Smooth muscle cell (in vitro differentiated cells): ENCODE measurements at regions not wholly inside any gene's neighbourhood (a gene's known extent, or its start where the extent isn't known, plus 50 kb on each side); places are given as distances from the start of the nearest gene placed in this dataset.

Experiments used
- DNase-seq: peaks from one replicate; lab custom pipeline; 2025; ENCODE audit not compliant: unreplicated experiment; lab: John Stamatoyannopoulos, UW
- H2AFZ ChIP-seq: fragments of 200-600 bp; sonication (generic); 2 replicates; pipeline ENCODE4 v1.6.0; 2016; ENCODE audit warnings: antibody characterized with exemption, low read depth, mild to moderate bottlenecking
- H3F3A ChIP-seq: fragments of 200-600 bp; sonication (generic); 2 replicates; pipeline ENCODE4 v1.6.0; 2017; ENCODE audit warnings: antibody characterized with exemption, low read depth
- H3K27ac ChIP-seq: fragments of 200-600 bp; sonication (generic); 2 replicates; pipeline ENCODE4 v1.5.1; 2016; ENCODE audit warnings: low read depth, mild to moderate bottlenecking
- H3K27me3 ChIP-seq: fragments of 200-600 bp; sonication (generic); 2 replicates; pipeline ENCODE4 v1.6.1; 2016; ENCODE audit warnings: low read depth, mild to moderate bottlenecking
- H3K36me3 ChIP-seq: fragments of 200-600 bp; sonication (generic); 2 replicates; pipeline ENCODE4 v1.5.1; 2016; ENCODE audit warnings: low read depth
- H3K4me1 ChIP-seq: fragments of 200-600 bp; sonication (generic); 2 replicates; pipeline ENCODE4 v1.5.1; 2016; ENCODE audit warnings: low read depth
- H3K4me2 ChIP-seq: fragments of 200-600 bp; sonication (generic); 2 replicates; pipeline ENCODE4 v1.6.0; 2016; ENCODE audit warnings: mild to moderate bottlenecking
- H3K4me3 ChIP-seq: fragments of 200-600 bp; sonication (generic); 2 replicates; pipeline ENCODE4 v1.5.1; 2016; ENCODE audit warnings: mild to moderate bottlenecking
- H3K79me2 ChIP-seq: fragments of 200-600 bp; sonication (generic); 2 replicates; pipeline ENCODE4 v1.6.0; 2016; ENCODE audit warnings: low read depth, mild to moderate bottlenecking
- H3K9ac ChIP-seq: fragments of 200-600 bp; sonication (generic); 2 replicates; pipeline ENCODE4 v1.6.0; 2016; ENCODE audit warnings: low read depth
- H3K9me3 ChIP-seq: fragments of 200-600 bp; sonication (generic); replicated peaks from 2 replicates; pipeline ENCODE4 v1.5.1; 2016; ENCODE audit warnings: low read depth
- H4K20me1 ChIP-seq: fragments of 200-600 bp; sonication (generic); 2 replicates; pipeline ENCODE4 v1.6.0; 2016; ENCODE audit warnings: low read depth
- WGBS: methylation state at CpG from one replicate; pipeline ENCODE4 v1.1.7; 2016; ENCODE audit warnings: low lambda C conversion rate; 5-methylcytosine and 5-hydroxymethylcytosine counted together
- TF ChIP-seq, protein P1 (sequence below): fragments of 200-600 bp; sonication (generic); IDR thresholded peaks from 2 replicates; pipeline ENCODE4 v1.5.1; 2017; ENCODE audit warnings: borderline replicate concordance, mild to moderate bottlenecking, antibody characterized with exemption; ENCODE audit not compliant: insufficient read depth, poor library complexity, severe bottlenecking

GRCh38 chr9:90114641-90115425 is 510.0 kb downstream of the GADD45G start:
- H4K20me1 ChIP-seq, result no peaks in the 10 kb centered on the region
- no peaks in the 10 kb centered on the region for H3K27me3 ChIP-seq
- no peak for DNase-seq
- no peak overlapping the region for H3K4me3 ChIP-seq
- H3K79me2 ChIP-seq, result no peaks in the 10 kb centered on the region
- no peak overlapping the region for H2AFZ ChIP-seq
- TF ChIP-seq, protein P1, sequence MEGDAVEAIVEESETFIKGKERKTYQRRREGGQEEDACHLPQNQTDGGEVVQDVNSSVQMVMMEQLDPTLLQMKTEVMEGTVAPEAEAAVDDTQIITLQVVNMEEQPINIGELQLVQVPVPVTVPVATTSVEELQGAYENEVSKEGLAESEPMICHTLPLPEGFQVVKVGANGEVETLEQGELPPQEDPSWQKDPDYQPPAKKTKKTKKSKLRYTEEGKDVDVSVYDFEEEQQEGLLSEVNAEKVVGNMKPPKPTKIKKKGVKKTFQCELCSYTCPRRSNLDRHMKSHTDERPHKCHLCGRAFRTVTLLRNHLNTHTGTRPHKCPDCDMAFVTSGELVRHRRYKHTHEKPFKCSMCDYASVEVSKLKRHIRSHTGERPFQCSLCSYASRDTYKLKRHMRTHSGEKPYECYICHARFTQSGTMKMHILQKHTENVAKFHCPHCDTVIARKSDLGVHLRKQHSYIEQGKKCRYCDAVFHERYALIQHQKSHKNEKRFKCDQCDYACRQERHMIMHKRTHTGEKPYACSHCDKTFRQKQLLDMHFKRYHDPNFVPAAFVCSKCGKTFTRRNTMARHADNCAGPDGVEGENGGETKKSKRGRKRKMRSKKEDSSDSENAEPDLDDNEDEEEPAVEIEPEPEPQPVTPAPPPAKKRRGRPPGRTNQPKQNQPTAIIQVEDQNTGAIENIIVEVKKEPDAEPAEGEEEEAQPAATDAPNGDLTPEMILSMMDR, result no peak
- no peak overlapping the region for H3K9ac ChIP-seq
- H3F3A ChIP-seq, result no peaks in the 10 kb centered on the region
- H3K27ac ChIP-seq, result no peak overlapping the region
- H3K36me3 ChIP-seq, result no peaks in the 10 kb centered on the region
- no peak overlapping the region for H3K4me2 ChIP-seq
- 95% methylated on average over 4 of the region's 4 CpGs for WGBS
- no peaks in the 10 kb centered on the region for H3K9me3 ChIP-seq
- no peaks in the 10 kb centered on the region for H3K4me1 ChIP-seq

GRCh38 chr9:90121762-90122161 is 517.0 kb downstream of the GADD45G start:
- 77% methylated on average over 7 of the region's 7 CpGs for WGBS
- Histone ChIP-seq H3K9ac (no peak overlapping the region), H2AFZ (no peak overlapping the region), H3K36me3 (no peaks in the 10 kb centered on the region), H3K4me2 (no peak overlapping the region), H3K79me2 (no peaks in the 10 kb centered on the region), H3K9me3 (peaks cover 4% of the 10 kb centered on the region), H3K27ac (no peak overlapping the region), H4K20me1 (no peaks in the 10 kb centered on the region), H3K4me1 (no peaks in the 10 kb centered on the region), H3K27me3 (no peaks in the 10 kb centered on the region), H3K4me3 (no peak overlapping the region), H3F3A (no peaks in the 10 kb centered on the region)
- TF ChIP-seq, protein P1, result no peak
- DNase-seq, result no peak

GRCh38 chr9:90124961-90125360 is 517.7 kb downstream of the DIRAS2 start:
- no peaks in the 10 kb centered on the region for H3K79me2 ChIP-seq
- peak overlapping the region; percentile 12 for H2AFZ ChIP-seq
- DNase-seq, result no peak
- no peaks in the 10 kb centered on the region for H3K36me3 ChIP-seq
- TF ChIP-seq, protein P1, result no peak
- no peak overlapping the region for H3K4me3 ChIP-seq
- peaks cover 4% of the 10 kb centered on the region for H3K9me3 ChIP-seq
- 47% methylated on average over 1 of the region's 1 CpG for WGBS
- H3F3A ChIP-seq, result no peaks in the 10 kb centered on the region
- peak overlapping the region; percentile 4 for H3K4me2 ChIP-seq
- no peak overlapping the region for H3K9ac ChIP-seq
- H3K27ac ChIP-seq, result peak overlapping the region; percentile 7
- H4K20me1 ChIP-seq, result no peaks in the 10 kb centered on the region
- no peaks in the 10 kb centered on the region for H3K27me3 ChIP-seq
- no peaks in the 10 kb centered on the region for H3K4me1 ChIP-seq

DNA sequence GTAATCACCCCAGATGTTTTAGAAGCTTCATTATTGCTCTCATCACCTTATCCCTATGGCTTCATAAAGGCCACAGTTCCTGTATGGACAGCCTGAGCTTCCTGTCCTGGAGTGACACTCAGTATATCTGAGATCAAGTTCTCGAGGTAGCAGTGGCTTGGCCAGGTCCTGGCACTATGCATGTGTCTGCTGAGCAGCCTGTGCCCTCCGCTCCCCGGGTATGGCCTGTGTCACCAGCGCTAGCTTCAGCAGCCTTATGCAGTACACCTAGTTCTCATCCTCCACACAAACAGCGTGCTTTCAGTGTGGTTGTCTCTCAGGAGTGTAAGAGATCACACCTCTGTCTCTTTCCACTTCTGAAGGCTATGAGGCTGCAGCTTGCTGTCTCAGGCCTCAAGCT is 514.7 kb downstream of the DIRAS2 start:
- no peaks in the 10 kb centered on the region for H4K20me1 ChIP-seq
- no peaks in the 10 kb centered on the region for H3K4me1 ChIP-seq
- H3K27me3 ChIP-seq, result peaks cover 5% of the 10 kb centered on the region
- DNase-seq, result no peak
- TF ChIP-seq, protein P1, result no peak
- no peak overlapping the region for H3K9ac ChIP-seq
- WGBS, result 97% methylated on average over 5 of the region's 5 CpGs
- no peak overlapping the region for H3K4me3 ChIP-seq
- no peaks in the 10 kb centered on the region for H3K36me3 ChIP-seq
- H3K4me2 ChIP-seq, result no peak overlapping the region
- peaks cover 4% of the 10 kb centered on the region for H3K9me3 ChIP-seq
- no peaks in the 10 kb centered on the region for H3K79me2 ChIP-seq
- H3F3A ChIP-seq, result no peaks in the 10 kb centered on the region
- H2AFZ ChIP-seq, result no peak overlapping the region
- H3K27ac ChIP-seq, result no peak overlapping the region
